VCaP (cell line): ENCODE measurements at regions not wholly inside any gene's neighbourhood (a gene's known extent, or its start where the extent isn't known, plus 50 kb on each side); places are given as distances from the start of the nearest gene placed in this dataset.

Experiments
- H3K27ac ChIP-seq: fragments of 450-650 bp; 2 replicates; pipeline ENCODE4 v1.5.1; 2017
- TF ChIP-seq, protein P1 (sequence below): fragments of 450-650 bp; conservative IDR thresholded peaks from 2 replicates; pipeline ENCODE4 v1.5.1; 2017; ENCODE audit warnings: mild to moderate bottlenecking, moderate library complexity

- TF ChIP-seq, protein P1, sequence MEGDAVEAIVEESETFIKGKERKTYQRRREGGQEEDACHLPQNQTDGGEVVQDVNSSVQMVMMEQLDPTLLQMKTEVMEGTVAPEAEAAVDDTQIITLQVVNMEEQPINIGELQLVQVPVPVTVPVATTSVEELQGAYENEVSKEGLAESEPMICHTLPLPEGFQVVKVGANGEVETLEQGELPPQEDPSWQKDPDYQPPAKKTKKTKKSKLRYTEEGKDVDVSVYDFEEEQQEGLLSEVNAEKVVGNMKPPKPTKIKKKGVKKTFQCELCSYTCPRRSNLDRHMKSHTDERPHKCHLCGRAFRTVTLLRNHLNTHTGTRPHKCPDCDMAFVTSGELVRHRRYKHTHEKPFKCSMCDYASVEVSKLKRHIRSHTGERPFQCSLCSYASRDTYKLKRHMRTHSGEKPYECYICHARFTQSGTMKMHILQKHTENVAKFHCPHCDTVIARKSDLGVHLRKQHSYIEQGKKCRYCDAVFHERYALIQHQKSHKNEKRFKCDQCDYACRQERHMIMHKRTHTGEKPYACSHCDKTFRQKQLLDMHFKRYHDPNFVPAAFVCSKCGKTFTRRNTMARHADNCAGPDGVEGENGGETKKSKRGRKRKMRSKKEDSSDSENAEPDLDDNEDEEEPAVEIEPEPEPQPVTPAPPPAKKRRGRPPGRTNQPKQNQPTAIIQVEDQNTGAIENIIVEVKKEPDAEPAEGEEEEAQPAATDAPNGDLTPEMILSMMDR, result no peak
- H3K27ac ChIP-seq, result no peak overlapping the region
These were observed 901.5 kb downstream of the ARAP2 start for GRCh38 chr4:35342833-35343232.

- no peak overlapping the region for H3K27ac ChIP-seq
- TF ChIP-seq, protein P1, result no peak
These were observed 897.0 kb downstream of the ARAP2 start for GRCh38 chr4:35347276-35347675.

GRCh38 chr4:35358001-35358584 lies 886.2 kb downstream of the ARAP2 start:
- H3K27ac ChIP-seq, result no peak overlapping the region
- TF ChIP-seq, protein P1, result no peak

GRCh38 chr4:35364321-35364870 lies 879.9 kb downstream of the ARAP2 start:
- no peak overlapping the region for H3K27ac ChIP-seq
- TF ChIP-seq, protein P1, result no peak

DNA sequence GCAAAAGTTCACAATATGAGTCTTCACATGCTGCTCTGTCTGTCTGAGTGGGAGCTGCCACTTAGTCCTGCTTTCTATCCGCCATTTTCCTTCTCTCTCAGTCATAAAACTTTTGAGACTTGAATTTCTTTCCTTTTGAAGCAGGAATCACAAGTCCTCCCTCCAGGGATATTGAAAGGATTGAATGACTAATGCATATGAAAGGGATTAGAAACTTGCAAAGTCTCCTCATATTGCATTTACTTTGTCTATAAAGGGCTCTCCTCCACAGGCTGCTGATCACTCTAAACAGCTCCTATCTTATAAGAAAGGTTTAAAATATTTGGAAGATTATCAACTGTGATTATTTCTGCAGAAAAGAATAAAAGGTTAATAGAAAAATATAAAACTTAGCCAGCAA lies 879.1 kb downstream of the ARAP2 start:
- H3K27ac ChIP-seq, result no peak overlapping the region
- TF ChIP-seq, protein P1, result no peak

DNA sequence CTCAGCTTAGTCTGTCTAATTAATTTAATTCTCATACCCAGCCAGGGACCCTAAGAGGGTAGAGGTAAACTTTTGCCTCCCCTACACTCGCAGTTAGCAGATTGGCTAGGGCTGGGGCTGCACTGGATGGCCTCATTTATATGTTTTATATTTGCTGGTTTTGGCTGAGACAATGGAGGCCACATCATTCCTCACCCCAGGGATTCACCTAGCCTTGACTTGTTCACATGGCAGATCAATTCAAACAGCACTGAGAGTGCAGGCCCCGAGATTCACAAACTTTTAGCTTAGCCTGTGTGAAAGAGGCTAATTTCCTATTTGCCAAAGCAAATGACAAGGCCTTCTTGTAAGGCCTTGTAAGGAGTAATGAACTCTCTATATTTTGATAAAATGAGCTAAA lies 844.4 kb downstream of the ARAP2 start:
- H3K27ac ChIP-seq, result no peak overlapping the region
- TF ChIP-seq, protein P1, result no peak

DNA sequence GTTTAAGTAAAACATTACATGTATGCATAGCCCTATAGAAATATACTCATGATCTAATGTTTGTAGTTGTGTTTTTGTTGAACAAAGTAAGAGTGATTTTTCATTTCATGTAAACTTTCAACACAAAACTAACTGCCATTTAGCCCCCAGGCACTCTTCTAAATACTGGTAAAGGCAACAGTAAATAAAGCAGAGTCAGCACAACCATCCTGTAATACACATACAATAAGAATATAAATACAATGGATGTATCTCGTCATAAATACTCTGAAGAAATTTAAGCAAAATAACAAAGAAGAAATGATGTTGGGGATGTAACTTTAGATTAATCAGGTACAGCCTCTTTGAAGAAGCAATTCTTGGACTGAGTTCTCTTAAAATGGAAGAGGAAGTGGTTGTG lies 821.2 kb downstream of the ARAP2 start:
- TF ChIP-seq, protein P1, result no peak
- no peak overlapping the region for H3K27ac ChIP-seq
